ENCODE measurements at regions not wholly inside any gene's neighbourhood (a gene's known extent, or its start where the extent isn't known, plus 50 kb on each side); places are given as distances from the start of the nearest gene placed in this dataset.

GRCh38 chr1:239843541-239843940, 248.1 kb upstream of the FMN2 start:
- Mint-ChIP-seq H3K36me3 (no peaks in the 10 kb centered on the region), H3K9me3 (peaks cover 16% of the 10 kb centered on the region), H3K27ac (no peak overlapping the region), H3K27me3 (ENCODE audit: low read depth) (no peaks in the 10 kb centered on the region), H3K4me3 (no peak overlapping the region), H3K4me1 (peaks cover 19% of the 10 kb centered on the region)
- ChIA-PET POLR2A (no interaction called here), CTCF (no interaction called here)
- no peak for DNase-seq (ENCODE audit: low spot score)
- ATAC-seq = no peak
- no peak for TF ChIP-seq IRF2 (CRISPR knock-in tag; IDR thresholded peaks at IDR 0.05; ENCODE audit: borderline replicate concordance, low read depth)
- TF ChIP-seq ARID4B (CRISPR knock-in tag; IDR thresholded peaks at IDR 0.05; ENCODE audit: borderline replicate concordance) = no peak
- no peak for TF ChIP-seq ZMAT4 (CRISPR knock-in tag; IDR thresholded peaks at IDR 0.05)
- TF ChIP-seq TP53 (CRISPR knock-in tag; IDR thresholded peaks at IDR 0.05) = no peak
- no peak for TF ChIP-seq JUN (CRISPR knock-in tag; IDR thresholded peaks at IDR 0.05)
- TF ChIP-seq HMGA2 (CRISPR knock-in tag; IDR thresholded peaks at IDR 0.05) = no peak
- no peak for TF ChIP-seq OVOL2 (CRISPR knock-in tag; IDR thresholded peaks at IDR 0.05; ENCODE audit: borderline replicate concordance)
- TF ChIP-seq ATF2 (CRISPR knock-in tag; IDR thresholded peaks at IDR 0.05; ENCODE audit: borderline replicate concordance, low read depth) = no peak
- TF ChIP-seq ZBTB21 (CRISPR knock-in tag; IDR thresholded peaks at IDR 0.05; ENCODE audit: borderline replicate concordance) = no peak
- no peak for TF ChIP-seq ERG (CRISPR knock-in tag; IDR thresholded peaks at IDR 0.05)
- TF ChIP-seq RORB (CRISPR knock-in tag; IDR thresholded peaks at IDR 0.05) = no peak
- no peak for TF ChIP-seq TCF7 (CRISPR knock-in tag; IDR thresholded peaks at IDR 0.05; ENCODE audit: low read depth)
- TF ChIP-seq GTF2I (CRISPR knock-in tag; conservative IDR thresholded peaks at IDR 0.05) = no peak
- TF ChIP-seq ZNF416 (CRISPR knock-in tag; IDR thresholded peaks at IDR 0.05) = no peak
- TF ChIP-seq CBFB (CRISPR knock-in tag; IDR thresholded peaks at IDR 0.05; ENCODE audit: low read depth) = no peak
- TF ChIP-seq ZNF263 (CRISPR knock-in tag; IDR thresholded peaks at IDR 0.05; ENCODE audit: low read depth) = no peak

- no peak for TF ChIP-seq GTF2I (CRISPR knock-in tag; conservative IDR thresholded peaks at IDR 0.05)
- no peak for TF ChIP-seq CBFB (CRISPR knock-in tag; IDR thresholded peaks at IDR 0.05; ENCODE audit: low read depth)
- no peak for TF ChIP-seq ZNF232 (CRISPR knock-in tag; IDR thresholded peaks at IDR 0.05)
- TF ChIP-seq RORB (CRISPR knock-in tag; IDR thresholded peaks at IDR 0.05) = no peak
- TF ChIP-seq PRDM15 (CRISPR knock-in tag; IDR thresholded peaks at IDR 0.05) = no peak
- no peak for TF ChIP-seq GABPB1 (CRISPR knock-in tag; IDR thresholded peaks at IDR 0.05)
- no peak for TF ChIP-seq ATF2 (CRISPR knock-in tag; IDR thresholded peaks at IDR 0.05; ENCODE audit: borderline replicate concordance, low read depth)
- TF ChIP-seq JUN (CRISPR knock-in tag; IDR thresholded peaks at IDR 0.05) = no peak
- no peak for TF ChIP-seq ERG (CRISPR knock-in tag; IDR thresholded peaks at IDR 0.05)
- Mint-ChIP-seq H3K9me3 (peaks cover 16% of the 10 kb centered on the region), H3K4me1 (peaks cover 23% of the 10 kb centered on the region), H3K27ac (no peak overlapping the region), H3K4me3 (no peak overlapping the region), H3K27me3 (ENCODE audit: low read depth) (no peaks in the 10 kb centered on the region), H3K36me3 (no peaks in the 10 kb centered on the region)
- CTCF ChIA-PET = no interaction called here
- POLR2A ChIA-PET = no interaction called here
- DNase-seq (ENCODE audit: low spot score) (no peak), ATAC-seq (no peak)
These were observed 246.8 kb upstream of the FMN2 start for GRCh38 chr1:239844833-239845232.

Data from WTC11 (cell line).